A172 (cell line): ENCODE measurements at regions not wholly inside any gene's neighbourhood (a gene's known extent, or its start where the extent isn't known, plus 50 kb on each side); places are given as distances from the start of the nearest gene placed in this dataset.
"Not testable (repeated sequence)": the region's sequence is repeated elsewhere in the genome, so short reads cannot be mapped to it uniquely, and the experiment has no call there.

ENCODE experiments used
- DNase-seq: peaks from one replicate; pipeline ENCODE4 v3.0.0-alpha.2; 2015; ENCODE audit warnings: low spot score

DNA sequence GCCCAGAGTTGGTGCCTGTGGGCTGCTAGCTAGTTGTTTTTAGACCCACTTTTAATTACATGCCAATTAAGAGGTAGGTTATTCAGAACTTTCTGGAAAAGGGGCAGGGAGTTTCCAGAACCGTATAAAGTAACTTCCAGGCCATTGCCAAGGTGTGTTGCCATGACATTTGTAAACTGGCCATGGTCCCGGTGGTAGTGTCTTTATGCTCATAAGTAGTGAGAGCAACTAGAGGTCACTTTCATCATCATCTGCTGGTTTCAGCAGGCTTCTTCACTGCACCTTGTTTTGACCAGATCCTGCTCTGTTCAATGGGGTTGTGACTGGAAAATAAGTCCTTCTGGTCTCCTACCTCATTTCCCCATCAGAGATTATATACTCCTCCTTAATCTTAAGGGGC, 207.0 kb downstream of the FAM72C start:
- not testable (repeated sequence) for DNase-seq

DNA sequence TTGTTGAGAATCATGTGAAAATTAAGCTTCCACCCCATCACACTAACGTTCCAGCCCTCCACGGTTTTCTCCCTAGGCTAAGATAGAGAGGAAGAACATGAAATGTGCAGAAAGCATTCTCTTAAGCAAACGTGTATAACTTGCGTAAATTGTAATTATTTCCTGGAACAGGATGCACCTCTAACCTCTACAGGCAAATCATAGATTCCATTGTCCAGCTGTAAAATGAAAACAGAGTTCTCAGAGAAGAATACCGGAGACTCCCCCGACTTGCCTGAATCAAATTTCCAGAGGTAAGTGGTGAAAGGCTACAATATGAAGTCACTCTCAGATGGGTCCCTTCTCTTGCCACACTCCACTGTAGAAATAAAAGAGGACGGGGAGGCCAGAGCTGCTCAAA, 211.4 kb downstream of the FAM72C start:
- not testable (repeated sequence) for DNase-seq

DNA sequence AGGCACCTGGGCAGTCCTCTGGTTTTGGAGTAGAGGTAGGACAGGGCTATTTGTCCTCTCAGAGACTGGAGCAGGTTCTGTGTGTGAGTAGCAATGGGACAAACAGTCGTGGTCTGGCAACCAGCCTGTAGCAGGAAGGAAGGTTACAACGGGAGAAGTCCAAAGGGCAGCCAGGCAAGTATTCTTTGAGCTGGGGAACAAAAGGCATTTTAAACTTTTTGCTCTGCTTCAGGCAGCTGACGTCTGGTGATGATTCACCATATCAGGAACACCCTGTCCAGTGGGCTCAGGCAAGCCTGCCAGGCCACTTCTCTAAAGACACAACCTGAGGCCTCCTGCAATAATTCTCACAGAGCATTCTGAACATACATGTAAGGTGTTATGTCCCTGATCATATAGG, 215.8 kb downstream of the FAM72C start:
- DNase-seq = not testable (repeated sequence)

DNA sequence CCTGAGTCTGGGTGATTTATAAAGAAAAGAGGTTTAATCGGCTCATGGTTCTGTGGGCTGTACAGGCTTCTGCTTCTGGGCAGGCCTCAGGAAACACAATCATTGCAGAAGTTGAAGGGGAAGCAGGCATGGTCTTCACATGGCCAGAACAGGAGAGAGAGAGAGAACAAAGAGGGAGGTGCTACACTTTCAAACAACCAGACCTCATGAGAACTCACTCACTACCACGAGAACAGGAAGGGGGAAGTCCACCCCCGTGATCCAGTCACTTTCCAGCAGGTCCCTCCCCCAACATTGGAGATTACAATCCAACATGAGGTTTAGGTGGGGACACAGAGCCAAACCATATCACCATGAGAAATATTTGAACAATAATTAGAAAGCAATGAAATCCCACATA, 222.9 kb downstream of the FAM72C start:
- DNase-seq = no peak

DNA sequence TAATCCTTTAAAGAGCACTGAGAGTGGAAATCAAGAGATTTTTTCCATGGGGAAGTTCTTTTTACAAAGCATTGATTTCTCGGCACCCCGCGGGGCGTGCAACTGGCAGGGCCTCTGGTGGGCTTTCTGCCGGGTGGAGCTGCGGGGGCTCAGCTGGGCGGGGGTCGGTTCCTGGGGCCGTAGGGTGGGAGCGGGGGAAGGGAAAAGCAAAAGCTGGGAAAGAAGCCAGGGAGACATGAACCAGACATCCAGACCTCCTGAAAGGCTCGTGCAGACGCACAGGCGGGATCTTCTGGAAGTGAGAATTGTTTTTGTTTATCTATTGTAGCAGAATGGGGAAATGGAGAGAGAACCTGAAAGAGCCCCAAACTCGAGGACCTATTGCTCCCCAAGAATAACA, 235.2 kb downstream of the FAM72C start:
- no peak for DNase-seq

DNA sequence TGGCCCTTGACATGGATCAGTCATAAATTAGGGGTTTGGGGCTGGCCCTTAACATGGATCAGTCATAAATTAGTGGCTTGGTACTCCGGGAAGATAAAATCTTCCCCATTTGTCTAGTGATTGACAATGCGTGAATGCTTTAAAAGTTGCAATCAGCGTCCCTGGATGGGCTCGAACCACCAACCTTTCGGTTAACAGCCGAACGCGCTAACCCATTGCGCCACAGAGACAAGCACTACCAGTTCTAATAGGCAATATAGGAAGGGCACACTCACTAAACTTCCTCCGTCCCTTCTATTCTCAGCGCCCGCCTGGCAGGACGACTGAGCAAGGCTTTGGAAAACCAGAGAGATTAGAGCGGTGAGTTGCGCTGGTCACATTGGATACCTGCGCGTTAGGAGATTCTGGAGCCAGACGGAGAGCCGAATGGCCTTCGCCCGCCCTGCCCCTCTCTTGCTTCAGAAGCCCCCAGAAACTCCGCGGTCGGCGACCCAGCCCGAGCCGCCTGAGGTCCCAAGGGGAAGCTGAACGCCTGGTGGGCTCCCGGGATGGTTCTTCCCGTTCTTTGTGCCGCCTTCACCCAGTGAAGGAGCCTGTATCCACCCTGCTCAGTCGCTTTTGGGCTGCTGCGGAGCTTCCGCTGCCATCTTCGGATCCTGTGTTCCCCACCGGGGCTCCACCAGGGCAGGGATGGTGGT, 235.9 kb downstream of the FAM72C start:
- peak; percentile 31 for DNase-seq

DNA sequence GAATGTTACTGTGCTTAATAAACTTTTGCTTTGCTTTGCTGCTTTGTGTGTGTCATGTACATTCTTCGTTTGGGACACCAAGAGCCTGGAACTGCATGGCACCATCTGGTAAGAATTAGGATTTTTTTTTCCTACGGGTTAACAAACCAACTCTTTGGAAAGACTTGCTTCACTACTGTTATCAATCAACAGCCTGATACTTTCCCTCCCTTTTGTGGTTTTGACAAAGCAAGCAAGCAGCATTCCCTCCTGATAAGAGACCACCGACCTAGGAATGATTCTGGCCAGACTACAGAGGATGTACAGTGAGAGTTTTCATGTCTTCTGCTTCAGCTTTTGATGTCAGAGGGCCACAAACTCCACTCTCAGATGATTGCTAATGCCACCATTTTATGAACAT, 237.5 kb downstream of the FAM72C start:
- DNase-seq = not testable (repeated sequence)

DNA sequence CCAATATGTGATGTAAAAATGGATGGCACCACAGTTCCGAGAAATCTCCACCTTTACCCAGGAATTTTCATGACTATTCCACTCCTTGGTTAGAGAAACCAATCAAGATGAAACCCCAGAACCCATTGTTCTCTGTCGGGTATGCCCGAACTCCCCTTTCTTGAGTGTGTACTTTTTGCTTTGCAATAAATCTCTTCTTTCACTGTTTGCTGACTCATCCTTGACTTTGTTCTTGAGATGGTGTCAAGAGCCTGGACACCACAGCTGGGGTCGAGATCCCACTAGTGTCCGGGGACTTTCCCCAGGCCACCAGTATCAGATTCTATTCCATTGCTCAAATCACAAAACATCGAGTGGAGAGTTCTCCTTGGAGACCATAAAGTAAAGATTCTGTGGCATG, 240.9 kb downstream of the FAM72C start:
- DNase-seq = not testable (repeated sequence)

DNA sequence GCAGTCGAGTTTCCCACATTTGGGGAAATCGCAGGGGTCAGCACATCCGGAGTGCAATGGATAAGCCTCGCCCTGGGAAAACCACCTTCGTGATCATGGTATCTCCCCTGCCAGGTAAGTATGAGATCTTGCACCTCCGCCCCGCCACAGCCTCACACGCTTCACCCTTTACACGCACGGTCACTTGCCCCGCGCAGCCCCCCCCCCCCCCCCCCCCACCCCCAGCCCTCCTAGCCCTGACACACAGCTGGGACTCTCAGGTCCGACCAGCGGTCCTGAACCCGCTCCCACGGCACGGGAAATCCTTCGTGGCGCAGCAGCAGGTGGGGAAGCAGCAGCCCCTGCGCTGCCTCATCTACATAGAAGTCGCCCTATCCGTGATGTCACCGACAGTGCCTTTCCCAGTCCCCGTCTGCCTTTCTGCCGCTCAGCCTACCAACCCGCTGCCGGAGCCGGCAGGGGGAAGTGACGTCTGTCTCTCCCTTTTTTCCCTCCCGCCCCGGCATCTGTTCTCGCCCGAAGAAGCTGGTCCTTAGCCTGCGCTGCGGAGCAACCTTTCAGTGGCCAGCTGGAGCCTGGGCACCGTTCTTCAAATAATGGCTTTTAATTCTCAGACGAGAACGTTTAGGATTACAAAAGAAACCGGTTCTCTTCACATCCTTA, 242.2 kb downstream of the FAM72C start:
- not testable (repeated sequence) for DNase-seq

DNA sequence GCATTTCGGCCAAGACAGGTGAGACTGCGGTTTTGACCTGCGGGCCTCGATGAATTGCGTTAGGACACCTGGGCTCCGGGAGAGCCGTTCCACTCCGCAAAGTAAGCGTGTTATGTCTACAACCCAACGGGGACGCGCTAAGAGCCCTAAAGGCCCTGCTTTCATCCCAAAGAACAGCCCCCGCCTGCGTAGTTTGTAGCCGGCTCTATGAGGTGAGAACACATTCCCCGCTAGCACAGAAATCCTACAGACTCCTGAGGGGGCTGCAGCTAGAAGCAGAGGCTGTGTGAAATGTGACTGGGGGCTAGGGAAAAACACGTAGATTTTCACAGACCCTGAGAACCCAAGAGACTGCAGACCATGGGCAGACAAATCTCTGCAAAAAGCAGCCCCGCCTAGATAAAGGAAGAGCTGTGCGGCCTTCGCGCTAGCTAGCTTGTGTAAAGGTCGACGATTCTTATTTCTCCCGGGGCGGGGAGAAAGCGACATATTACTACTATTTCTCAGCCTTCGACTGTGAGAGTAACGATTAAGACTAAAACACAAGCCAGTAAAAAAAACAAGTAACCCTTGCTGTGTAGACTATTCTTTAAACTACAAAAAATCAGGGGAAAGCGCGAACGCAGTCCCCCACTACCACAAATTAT, 242.9 kb downstream of the FAM72C start:
- not testable (repeated sequence) for DNase-seq

DNA sequence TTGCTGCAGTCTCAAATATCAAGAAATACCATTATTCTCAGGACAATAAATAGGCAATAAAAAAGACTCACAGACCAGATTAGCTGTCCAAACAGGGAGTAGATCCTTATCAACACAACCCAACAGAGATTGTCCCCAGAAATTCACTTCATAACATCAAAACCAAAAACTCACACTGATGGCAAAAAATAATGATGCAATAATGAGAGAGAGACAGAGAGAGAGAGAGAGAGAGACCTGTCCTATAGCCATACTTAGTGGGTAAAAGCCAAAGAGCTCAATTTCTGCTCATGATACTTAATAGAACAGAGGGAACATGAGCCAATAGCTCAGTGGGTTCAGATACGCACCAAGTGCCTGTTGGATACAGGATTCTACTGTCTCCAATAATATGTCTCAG, 244.5 kb downstream of the FAM72C start:
- DNase-seq = no peak

DNA sequence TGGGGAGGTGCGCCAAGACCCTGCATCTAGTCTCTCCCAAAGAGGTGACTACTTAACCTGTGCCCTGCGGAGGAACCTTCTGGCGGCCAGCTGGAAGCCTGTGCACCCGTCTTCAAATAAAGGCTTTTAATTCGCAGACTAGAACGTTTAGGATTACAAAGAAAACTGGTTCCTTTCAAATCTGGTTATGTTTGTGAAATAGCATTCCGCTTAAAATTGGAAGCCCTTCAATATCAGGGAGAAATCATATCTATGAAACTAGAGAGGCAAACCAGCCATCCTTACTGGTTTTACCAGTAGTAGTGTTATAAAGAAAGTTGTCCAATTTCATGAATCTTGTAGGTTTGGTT, 250.8 kb downstream of the FAM72C start:
- DNase-seq = no peak

DNA sequence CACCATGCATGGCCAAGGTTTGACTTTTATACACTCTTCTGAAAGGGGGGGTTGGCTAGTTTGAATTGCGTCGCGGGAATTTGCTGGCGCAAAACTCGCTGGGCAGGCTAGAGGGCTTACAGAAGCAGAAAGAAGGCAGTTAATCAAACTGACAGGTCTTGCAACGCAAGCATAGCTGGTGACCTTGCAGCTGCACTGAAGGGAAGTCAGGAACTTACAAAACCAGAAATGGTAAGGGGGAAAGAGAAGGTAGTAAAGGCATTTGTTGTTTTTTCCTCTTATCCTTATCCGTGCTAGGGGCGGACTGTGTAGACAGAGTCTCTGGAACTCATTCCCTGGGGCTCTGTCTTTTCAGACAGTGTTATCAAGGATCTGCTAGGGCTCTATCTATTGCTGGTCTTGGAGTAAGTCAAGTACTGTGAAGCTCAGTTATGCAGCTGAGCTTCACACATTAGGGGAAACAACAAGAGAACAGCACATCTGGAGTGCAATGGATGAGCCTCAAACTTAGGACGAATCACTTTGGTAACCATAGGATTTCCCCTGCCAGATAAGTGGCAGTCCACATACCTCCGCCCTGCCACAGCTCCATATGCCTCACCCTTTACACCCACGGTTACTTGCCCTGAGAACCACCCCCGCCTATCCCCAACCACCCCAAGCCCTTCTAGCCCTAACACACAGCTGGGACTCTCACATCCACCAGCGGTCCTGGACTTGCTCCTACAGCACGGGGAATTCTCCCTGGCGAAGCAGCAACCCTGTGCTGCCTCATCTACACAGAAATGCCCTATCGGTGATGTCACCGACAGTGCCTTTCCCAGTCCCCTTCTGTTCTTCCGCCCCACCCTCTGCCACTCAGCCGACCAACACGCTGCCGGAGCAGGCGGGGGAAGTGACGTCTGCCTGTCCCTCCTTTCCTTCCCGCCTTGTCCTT, 251.4 kb downstream of the FAM72C start:
- peak; percentile 92 for DNase-seq

DNA sequence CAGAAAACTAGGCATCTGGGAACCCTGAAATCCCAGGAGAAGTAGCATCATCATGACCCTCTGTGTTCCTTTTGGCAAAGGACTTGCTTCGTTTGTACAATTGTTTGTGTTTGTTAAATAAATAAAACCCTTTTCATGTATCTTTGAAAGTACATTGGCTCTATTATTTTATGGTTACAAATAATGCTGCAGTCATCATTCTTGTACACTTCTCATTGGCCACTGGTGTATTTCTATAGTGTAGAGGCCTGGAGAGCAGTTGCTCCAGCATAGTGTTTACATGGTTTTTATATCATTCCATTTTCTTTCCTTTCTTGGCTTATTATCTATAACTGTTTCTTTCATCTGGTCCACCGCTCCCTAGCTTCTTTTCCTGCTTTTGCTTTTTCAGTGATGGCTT, 253.3 kb downstream of the FAM72C start:
- no peak for DNase-seq

DNA sequence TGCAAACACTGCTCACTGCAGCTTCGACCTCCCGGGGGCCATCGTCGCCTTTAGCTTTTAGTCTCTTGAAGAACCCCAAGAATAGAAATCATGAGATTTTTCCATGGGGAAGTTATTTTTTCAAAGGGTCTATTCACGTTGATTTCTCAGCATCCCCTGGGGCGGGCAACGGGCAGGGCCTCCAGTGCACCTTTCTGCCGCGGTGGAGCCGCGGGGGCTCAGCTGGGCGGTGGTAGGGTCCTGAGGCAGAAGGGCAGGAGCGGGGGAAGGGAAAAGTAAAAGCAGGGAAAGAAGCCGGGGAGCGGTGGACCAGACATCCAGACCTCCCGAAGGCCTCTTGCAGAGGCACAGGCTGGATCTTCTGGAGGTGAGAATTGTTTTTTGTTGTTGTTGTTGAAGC, 253.8 kb downstream of the FAM72C start:
- DNase-seq = no peak

DNA sequence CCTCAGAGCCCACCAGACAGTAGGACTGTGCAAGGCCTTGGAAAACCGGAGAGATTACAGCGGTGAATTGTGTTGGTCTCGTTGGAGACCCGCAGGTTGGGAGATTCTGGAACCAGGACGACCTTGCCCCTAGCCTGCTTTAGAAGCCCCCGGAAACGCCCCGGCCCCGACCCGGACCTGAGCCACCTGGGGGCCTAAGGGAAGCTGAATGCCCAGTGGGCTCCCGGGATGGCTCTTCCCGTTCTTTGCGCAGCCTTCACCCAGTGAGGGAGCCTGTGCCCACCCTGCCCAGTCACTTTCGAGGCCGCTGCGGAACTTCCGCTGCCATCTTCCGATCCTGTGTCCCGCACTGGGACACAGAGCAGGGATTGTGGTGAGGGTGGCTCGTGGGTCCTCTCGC, 254.4 kb downstream of the FAM72C start:
- no peak for DNase-seq

DNA sequence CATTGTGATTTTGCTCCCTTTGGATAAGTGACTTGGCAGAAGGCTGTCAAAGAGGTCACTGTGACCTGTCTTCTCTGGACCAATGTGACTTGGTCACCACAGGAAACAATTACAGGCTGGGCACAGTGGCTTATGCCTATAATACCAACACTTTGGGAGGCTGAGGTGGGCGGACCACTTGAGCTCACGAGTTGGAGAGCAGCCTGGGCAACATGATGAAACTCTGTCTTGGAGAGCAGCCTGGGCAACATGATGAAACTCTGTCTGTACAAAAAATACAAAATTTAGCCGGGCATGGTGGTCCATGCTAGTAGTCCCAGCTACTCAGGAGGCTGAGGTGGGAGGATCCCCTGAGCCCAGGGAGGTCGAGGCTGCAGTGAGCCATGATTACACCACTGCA, 256.9 kb downstream of the FAM72C start:
- not testable (repeated sequence) for DNase-seq

DNA sequence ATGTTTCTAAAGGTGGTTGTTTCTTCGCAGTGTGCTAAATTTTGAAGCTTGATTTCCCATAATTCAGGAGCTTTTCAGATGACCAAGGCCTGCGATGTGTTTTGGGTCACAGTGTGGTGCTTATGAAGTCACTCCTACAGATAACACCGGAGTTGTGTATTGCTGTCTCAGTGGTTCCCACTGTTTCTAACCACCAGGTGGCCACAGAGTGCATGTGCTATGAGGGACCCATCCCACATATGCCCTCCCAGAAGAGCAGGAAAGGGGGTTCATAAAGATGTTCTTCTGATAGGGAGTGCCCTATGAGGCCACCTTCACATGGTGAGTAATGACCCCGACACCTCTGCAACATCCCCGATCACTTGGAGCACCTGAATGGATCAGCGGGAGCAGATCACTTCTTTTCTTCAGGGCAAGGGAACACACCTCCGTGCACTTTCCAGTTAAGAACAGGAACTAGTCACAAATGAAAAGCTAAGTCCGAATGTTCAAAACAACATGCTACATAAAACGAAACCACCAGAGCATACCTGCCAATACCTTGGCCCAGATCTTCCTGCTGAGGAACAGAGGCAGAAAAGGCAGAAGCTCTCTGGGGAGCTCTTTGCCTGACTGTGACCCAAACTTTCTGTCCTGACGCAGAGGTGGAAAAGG, 262.1 kb downstream of the FAM72C start:
- DNase-seq = peak; percentile 52

DNA sequence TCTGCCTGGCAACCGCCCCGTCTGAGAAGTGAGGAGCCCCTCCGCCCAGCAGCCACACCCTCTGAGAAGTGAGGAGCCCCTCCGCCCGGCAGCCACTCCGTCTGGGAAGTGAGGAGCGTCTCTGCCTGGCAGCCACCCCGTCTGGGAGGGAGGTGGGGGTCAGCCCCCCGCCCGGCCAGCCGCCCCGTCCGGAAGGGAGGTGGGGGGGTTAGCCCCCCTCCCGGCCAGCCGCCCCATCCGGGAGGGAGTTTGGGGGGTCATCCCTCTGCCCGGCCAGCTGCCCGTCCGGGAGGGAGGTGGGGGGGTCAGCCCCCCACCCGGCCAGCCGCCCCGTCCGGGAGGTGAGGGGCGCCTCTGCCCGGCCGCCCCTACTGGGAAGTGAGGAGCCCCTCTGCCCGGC, 269.0 kb downstream of the FAM72C start:
- DNase-seq = not testable (repeated sequence)

DNA sequence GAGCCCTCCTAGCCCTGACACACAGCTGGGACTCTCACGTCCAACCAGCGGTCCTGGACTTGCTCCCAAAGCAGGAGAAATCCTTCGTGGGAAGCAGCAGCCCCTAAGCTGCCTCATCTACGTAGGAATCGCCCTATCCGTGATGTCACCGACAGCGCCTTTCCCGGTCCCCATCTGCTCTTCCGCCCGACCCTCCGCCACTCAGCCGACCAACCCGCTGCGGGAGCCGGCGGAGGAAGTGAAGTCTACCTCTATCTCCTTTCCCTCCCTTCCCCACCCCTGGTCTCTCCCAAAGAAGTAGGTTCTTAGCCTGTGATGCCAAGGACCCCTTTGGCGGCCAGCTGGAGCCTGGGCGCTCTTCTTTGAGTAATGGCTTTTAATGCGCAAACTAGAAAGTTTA, 272.1 kb downstream of the FAM72C start:
- no peak for DNase-seq

DNA sequence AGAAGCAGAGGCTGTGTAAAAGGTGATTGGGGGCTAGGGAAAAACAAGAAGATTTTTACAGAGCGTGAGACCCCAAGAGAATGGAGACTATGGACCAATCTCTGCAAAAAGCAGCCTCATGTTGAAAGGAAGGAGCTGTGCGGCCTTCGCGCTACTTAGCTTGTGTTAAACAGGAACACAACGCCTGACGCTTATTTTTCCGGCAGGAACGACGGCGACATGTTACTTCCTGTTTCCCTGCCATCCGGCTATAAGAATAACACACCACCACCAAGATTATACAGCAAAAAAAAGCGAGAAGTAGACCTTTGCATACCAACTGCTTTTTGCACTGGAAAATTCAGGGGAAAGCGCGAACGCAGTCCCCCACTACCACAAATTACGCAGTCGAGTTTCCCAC, 272.7 kb downstream of the FAM72C start:
- no peak for DNase-seq

DNA sequence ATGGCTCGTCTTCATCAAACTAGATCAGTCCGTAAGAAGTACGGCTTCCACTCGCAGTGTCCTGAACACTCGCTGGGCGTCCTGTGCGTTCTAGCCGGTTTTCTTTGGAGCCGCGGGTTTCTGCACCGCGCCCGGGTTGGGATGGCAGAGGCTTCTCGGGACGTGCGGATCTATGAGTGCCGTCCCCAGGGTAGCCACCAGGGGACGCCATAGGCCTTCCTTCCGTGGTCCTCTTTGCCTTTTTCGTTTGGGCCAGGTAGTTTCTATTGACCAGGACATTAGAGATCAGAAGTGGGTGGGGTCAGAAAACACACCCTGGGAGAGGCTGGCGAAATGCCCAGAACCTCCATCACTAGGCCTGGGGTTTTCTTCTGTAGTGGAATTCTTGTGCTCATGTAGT, 273.8 kb downstream of the FAM72C start:
- peak; percentile 21 for DNase-seq
